Skeletal muscle satellite cell (primary cell): ENCODE measurements at regions not wholly inside any gene's neighbourhood (a gene's known extent, or its start where the extent isn't known, plus 50 kb on each side); places are given as distances from the start of the nearest gene placed in this dataset.

ENCODE experiments used
- H3K27me3 ChIP-seq: 2 replicates; pipeline ENCODE4 v1.7.0; 2013; ENCODE audit warnings: low read length; ENCODE audit not compliant: control insufficient read depth, insufficient read depth
- H3K36me3 ChIP-seq: 2 replicates; pipeline ENCODE4 v1.7.0; 2013; ENCODE audit warnings: mild to moderate bottlenecking, control low read depth, low read length; ENCODE audit not compliant: insufficient read depth
- H3K4me1 ChIP-seq: 2 replicates; pipeline ENCODE4 v1.7.0; 2013; ENCODE audit warnings: low read length; ENCODE audit not compliant: control insufficient read depth, insufficient read depth
- H3K4me2 ChIP-seq: 2 replicates; pipeline ENCODE4 v1.7.0; 2013; ENCODE audit warnings: mild to moderate bottlenecking, low read length
- H3K4me3 ChIP-seq: 2 replicates; pipeline ENCODE4 v1.7.0; 2013; ENCODE audit warnings: low read length
- H3K9ac ChIP-seq: 2 replicates; pipeline ENCODE4 v1.7.0; 2013; ENCODE audit warnings: mild to moderate bottlenecking, low read depth, low read length, moderate library complexity
- H3K9me3 ChIP-seq: replicated peaks from 2 replicates; pipeline ENCODE4 v1.7.0; 2013; ENCODE audit warnings: mild to moderate bottlenecking, control low read depth, low read length

DNA sequence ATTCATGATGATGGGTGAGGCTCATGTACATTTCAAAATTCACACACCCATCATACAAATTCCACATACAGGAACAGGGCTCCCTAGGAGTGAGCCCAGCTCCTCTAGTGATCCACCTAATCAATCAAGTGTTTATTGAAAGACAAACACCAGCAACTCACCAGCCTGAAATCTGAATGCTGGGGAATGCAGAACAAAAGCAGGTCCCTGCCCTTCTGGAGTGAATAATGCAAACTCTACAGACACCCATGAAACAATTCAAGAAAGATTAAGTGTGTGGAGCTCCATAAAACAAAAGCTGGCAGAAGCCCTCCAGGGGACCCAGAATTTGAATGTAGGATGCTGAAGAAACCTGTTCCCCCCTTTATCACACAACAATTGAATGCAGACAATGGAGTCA lies 396.7 kb upstream of the JARID2 start:
- Histone ChIP-seq H3K27me3 (no peaks in the 10 kb centered on the region), H3K4me2 (no peak overlapping the region), H3K9ac (no peak overlapping the region), H3K36me3 (no peaks in the 10 kb centered on the region), H3K4me1 (no peaks in the 10 kb centered on the region), H3K4me3 (no peak overlapping the region), H3K9me3 (no peaks in the 10 kb centered on the region)

DNA sequence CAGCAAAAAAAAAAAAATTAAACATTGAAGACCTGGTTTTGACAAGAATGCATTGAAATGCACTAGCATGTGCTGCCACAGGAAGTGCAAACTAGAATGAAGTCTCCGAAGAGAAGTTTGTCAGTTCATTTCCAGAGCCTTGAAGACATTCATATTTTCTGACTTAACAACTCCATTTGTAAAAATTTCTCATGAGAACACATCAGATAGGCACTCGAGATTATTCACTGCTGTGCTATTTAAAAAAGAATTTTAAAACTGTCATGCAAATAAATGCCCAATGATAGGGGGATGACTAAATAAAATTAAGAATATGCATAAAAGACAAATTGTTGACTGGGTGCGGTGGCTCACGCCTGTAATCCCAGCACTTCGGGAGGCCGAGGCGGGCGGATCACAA lies 394.6 kb upstream of the JARID2 start:
- H3K4me1 ChIP-seq = no peaks in the 10 kb centered on the region
- H3K4me2 ChIP-seq = no peak overlapping the region

DNA sequence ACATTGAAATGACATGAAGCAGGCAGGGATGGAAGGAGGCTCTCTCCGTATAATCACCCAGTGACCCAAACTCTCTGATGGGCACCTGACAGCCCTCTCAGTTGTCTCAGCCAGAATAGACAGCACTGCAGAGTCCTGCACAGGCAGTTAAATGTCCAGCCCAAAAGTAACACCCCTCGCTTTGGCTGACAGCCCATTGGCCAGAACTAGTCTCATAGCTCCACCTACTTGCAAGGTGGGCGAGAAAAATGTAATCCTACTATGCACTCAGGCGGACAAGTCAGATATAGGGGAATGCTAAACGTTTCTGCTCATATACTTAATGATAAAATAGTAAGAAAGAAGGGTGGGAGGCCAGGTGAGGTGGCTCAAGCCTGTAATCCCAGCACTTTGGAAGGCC lies 393.5 kb upstream of the JARID2 start:
- Histone ChIP-seq H3K27me3 (no peaks in the 10 kb centered on the region), H3K4me1 (no peaks in the 10 kb centered on the region), H3K9me3 (no peaks in the 10 kb centered on the region), H3K9ac (no peak overlapping the region), H3K4me2 (no peak overlapping the region), H3K36me3 (no peaks in the 10 kb centered on the region), H3K4me3 (no peak overlapping the region)

More for the DNA sequence above, 394.6 kb upstream of the JARID2 start:
- no peaks in the 10 kb centered on the region for H3K27me3 ChIP-seq
- no peak overlapping the region for H3K9ac ChIP-seq
- H3K36me3 ChIP-seq = no peaks in the 10 kb centered on the region
- no peaks in the 10 kb centered on the region for H3K9me3 ChIP-seq
- no peak overlapping the region for H3K4me3 ChIP-seq

DNA sequence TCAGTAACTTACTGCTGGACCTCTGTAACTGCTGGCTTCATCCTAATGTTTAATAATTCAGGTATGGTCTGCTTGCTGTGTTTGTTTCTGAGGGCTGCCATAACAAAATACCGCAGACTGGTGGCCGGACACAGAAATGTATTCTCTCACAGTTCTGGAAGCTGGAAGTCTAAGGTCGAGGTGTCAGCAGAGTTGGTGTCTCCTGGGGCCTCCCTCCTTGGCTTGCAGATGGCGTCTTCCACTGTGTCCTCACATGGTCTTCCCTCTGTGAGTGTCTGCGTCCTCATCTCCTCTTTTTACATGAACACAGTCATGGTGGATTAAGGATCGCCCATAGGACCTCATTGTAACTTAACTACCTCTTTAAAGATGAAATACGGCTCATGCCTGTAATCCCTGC lies 389.7 kb upstream of the JARID2 start:
- Histone ChIP-seq H3K36me3 (no peaks in the 10 kb centered on the region), H3K4me1 (no peaks in the 10 kb centered on the region), H3K9ac (no peak overlapping the region), H3K9me3 (no peaks in the 10 kb centered on the region), H3K27me3 (no peaks in the 10 kb centered on the region), H3K4me2 (no peak overlapping the region), H3K4me3 (no peak overlapping the region)

DNA sequence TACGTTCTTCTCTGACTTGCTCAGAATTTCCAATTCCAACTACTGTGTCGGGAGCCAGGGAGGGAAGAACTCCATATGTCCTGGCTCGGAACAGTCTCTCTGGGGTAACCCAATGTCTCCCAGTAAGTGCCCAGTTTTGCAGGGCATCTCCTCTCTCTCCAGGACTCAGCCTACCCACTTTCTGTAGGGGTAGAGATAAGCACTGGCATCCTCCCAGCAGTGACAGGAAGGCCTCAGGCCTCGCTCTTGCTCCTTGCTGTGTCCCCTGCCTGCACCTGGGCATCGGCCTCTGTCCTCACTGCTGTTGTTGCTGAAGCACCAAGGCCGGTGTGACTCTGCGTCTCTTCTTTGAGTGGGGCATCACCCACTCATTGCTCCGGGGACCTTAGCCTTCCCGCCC lies 388.9 kb upstream of the JARID2 start:
- Histone ChIP-seq H3K27me3 (no peaks in the 10 kb centered on the region), H3K9me3 (no peaks in the 10 kb centered on the region), H3K4me2 (no peak overlapping the region), H3K4me3 (no peak overlapping the region), H3K9ac (no peak overlapping the region), H3K4me1 (no peaks in the 10 kb centered on the region), H3K36me3 (no peaks in the 10 kb centered on the region)

DNA sequence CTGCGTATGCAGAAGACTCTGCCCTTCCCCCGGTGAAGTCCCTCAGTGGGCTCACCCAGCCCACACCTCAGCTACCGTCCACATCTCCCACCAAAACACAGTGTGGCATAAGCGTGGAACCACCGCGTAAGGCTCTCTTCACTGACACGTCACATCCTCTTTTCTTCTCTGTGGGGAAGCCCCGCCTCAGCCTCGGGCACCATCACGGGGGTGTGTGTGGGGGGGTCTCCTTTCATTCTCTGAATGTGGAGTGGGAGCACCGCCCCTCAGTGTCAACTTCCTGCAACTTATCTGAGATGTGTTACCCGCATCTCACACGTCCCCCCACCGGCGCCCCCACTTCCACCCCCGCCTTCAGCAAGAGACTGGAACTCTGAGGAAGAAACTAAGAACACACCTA lies 388.4 kb upstream of the JARID2 start:
- no peaks in the 10 kb centered on the region for H3K36me3 ChIP-seq
- no peak overlapping the region for H3K4me3 ChIP-seq

DNA sequence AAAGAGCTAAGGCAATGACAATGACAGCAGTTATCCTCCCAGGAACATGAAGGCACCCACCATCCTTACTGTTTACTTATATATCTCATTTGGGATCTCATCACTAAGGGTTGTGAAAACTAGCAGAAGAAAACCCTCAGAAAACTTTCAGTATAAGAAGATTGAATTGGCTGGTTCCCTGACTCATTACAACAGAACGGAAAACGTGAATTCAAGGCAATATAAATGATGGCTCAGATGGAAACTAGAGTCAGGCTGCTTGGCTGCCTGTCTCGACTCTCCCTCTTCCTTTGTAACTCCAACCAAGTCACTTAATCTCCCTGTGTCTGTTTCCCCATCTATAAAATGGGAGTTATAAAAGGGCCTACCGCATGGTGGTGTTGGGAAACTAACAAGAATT lies 387.1 kb upstream of the JARID2 start:
- H3K4me3 ChIP-seq = no peak overlapping the region
- H3K9me3 ChIP-seq = no peaks in the 10 kb centered on the region
- H3K9ac ChIP-seq = no peak overlapping the region
- H3K36me3 ChIP-seq = no peaks in the 10 kb centered on the region
- no peaks in the 10 kb centered on the region for H3K4me1 ChIP-seq
- no peaks in the 10 kb centered on the region for H3K27me3 ChIP-seq
- H3K4me2 ChIP-seq = no peak overlapping the region

More for the DNA sequence above, 388.4 kb upstream of the JARID2 start:
- no peak overlapping the region for H3K4me2 ChIP-seq
- no peaks in the 10 kb centered on the region for H3K4me1 ChIP-seq
- no peak overlapping the region for H3K9ac ChIP-seq
- H3K27me3 ChIP-seq = no peaks in the 10 kb centered on the region
- H3K9me3 ChIP-seq = no peaks in the 10 kb centered on the region

DNA sequence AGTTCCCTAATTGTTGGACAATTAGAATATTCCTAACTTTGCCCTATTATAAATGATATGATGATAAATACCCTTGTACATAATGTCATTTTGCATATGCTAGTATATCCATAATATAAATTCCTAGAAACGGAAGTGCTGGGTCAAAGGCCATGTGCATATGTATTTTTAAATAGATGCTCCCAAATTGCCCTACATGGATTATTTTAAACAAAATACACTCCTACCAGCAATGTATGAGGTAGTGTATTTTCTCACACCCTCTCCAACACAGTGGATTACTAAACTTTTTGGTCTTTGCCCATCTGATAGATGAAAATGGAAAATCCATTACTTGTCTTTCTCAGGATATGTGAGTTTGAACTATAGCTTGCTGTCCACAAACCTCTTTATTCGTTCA lies 385.1 kb upstream of the JARID2 start:
- H3K4me1 ChIP-seq = peaks cover 4% of the 10 kb centered on the region
- no peaks in the 10 kb centered on the region for H3K27me3 ChIP-seq
- H3K9ac ChIP-seq = no peak overlapping the region
- no peaks in the 10 kb centered on the region for H3K36me3 ChIP-seq
- H3K9me3 ChIP-seq = no peaks in the 10 kb centered on the region
- no peak overlapping the region for H3K4me3 ChIP-seq
- H3K4me2 ChIP-seq = no peak overlapping the region

DNA sequence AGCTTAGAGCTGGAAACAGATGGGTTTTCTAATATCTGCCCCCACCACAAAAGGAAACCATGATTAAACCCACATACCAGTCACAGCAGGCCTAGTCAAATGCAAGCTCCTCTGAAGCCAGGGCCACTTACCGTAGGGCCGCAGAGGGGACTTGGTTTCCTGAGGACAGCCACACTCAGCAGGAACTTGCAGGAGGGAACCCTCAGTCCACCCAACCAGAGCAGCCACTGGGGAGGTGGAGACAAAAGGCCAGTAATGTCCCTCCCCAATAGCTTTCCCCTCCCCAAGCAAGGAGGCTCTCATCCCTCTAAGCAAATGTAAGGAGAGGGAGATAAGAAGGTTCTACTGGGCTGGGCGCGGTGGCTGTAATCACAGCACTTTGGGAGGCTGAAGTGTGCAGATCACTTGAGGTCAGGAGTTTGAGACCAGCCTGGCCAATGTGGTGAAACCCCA lies 384.4 kb upstream of the JARID2 start:
- peaks cover 5% of the 10 kb centered on the region for H3K4me1 ChIP-seq

DNA sequence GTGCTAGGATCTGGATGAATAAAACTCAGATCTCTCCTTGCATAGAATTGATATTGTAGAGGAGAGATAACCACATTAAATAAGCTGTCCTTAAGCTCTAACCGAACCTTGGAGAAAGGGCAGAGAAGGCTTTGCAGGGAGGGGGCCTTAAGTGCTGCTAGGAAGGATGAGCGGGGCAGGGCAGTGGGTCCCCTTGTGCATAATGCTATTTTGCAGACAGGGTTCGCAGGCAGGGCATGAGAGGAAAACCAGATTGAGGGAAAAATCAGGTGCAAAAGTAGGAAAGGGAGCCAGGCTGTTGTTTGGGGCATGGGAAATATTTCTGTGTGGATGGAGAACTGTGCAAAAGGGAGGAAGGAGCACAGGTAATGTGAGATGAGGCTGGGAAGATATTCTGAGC lies 383.0 kb upstream of the JARID2 start:
- no peak overlapping the region for H3K4me3 ChIP-seq
- H3K4me1 ChIP-seq = peaks cover 5% of the 10 kb centered on the region
- no peaks in the 10 kb centered on the region for H3K36me3 ChIP-seq
- H3K9ac ChIP-seq = no peak overlapping the region
- H3K27me3 ChIP-seq = no peaks in the 10 kb centered on the region
- no peaks in the 10 kb centered on the region for H3K9me3 ChIP-seq
- H3K4me2 ChIP-seq = no peak overlapping the region

More for the DNA sequence above, 384.4 kb upstream of the JARID2 start:
- Histone ChIP-seq H3K36me3 (no peaks in the 10 kb centered on the region), H3K9me3 (no peaks in the 10 kb centered on the region), H3K4me3 (no peak overlapping the region), H3K9ac (no peak overlapping the region), H3K27me3 (no peaks in the 10 kb centered on the region), H3K4me2 (no peak overlapping the region)

DNA sequence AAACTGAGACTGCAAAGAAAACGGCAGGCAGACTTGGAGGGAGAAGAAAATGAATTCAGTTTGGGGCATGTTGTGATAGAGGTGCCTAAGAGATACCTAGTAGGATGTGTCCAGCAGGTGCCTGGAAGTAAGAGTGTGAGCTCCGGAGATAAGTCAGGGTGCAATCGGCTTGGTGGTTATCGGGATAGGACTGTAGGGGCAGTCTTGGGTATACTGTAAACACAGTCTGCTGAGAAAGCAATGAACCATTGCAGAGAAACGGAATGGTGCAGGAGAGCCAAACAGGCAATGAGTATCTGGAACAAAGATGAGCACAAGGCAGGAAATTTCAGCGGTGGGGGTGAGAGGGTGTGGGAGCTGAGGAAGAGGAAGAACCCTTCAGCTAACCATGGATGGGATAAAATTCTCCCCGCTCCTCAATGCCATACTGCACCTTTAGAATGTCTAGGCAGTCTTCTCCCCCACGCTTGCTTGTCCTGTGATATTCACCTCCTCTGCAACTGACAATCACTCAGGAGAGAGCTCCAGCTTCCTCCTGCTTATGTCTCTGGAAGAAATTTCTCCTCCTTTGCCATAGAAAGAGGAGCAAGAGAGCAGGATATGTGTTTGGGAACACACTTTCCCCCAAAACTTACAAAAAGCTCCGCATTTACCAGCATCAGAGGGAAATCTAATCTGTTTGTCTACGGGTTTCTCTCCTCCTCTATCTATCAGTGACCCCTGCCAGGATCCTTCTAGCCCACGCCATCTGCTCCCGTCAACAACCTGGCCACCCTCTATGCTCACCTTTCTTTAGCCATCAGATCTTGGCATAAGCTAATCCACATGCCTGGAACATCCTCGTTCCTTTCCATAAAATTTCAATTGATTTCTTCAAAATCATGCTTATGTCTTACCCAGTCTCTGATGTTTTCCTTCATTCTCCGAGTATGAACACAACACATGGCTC lies 381.7 kb upstream of the JARID2 start:
- Histone ChIP-seq H3K27me3 (no peaks in the 10 kb centered on the region), H3K4me2 (no peak overlapping the region), H3K4me1 (peaks cover 5% of the 10 kb centered on the region), H3K4me3 (no peak overlapping the region), H3K9me3 (no peaks in the 10 kb centered on the region), H3K36me3 (no peaks in the 10 kb centered on the region), H3K9ac (no peak overlapping the region)

DNA sequence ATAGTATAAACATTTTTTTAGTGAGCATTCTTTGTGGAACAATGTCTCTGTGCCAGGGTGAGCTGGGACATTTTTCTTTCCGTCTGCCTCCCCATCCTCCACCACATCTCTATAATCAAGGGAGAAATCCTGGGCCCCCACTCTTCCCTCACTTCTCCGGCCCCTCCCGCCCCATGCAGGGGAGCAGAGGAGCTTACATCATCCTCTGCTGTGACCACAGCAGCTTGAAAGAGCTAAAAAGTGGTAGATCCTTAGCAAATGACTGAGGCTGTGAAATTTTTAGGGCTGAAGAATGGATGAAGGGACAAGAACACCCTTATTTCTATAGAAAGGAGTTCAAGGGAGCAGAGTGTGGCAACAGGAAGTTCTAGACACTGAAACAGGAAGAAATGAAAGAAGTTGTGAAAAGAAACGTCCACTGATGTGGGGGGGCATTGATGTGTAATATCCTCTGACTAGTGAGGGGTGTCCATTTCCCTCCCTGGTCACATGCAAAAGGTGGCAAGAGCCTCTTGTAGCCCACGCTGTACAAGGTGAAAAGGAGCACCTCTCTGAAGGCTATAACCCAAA lies 380.3 kb upstream of the JARID2 start:
- Histone ChIP-seq H3K36me3 (no peaks in the 10 kb centered on the region), H3K4me3 (no peak overlapping the region), H3K27me3 (no peaks in the 10 kb centered on the region), H3K9me3 (no peaks in the 10 kb centered on the region), H3K4me2 (no peak overlapping the region), H3K4me1 (peaks cover 5% of the 10 kb centered on the region), H3K9ac (no peak overlapping the region)
